GM12878 (cell line): ENCODE measurements at regions not wholly inside any gene's neighbourhood (a gene's known extent, or its start where the extent isn't known, plus 50 kb on each side); places are given as distances from the start of the nearest gene placed in this dataset.

Experiments
- ATAC-seq: fragments of 200-7000 bp; cut with Tn5 transposase; 3 replicates; pipeline ENCODE4 v1.9.1; 2020; ENCODE audit warnings: mild to moderate bottlenecking, moderate library complexity
- BruUV-seq: library from RNA; stranded (reverse); fragments of 400-500 nt; replicated peaks from 2 replicates; lab custom pipeline; 2021; lab: Mats Ljungman, UMichigan
- CTCF ChIA-PET: fragments of 300-600 bp; sonication (Branson Sonifier 250); formaldehyde crosslinking; extraction: SDS; loops from one replicate; lab custom pipeline; 2021; ENCODE audit warnings: inconsistent platforms; lab: Yijun Ruan, JAX
- POLR2A ChIA-PET: fragments of 350-600 bp; formaldehyde crosslinking; extraction: SDS; loops from one replicate; lab custom pipeline; 2021; ENCODE audit warnings: inconsistent platforms; lab: Charles Lee
- RAD21 ChIA-PET: fragments of 300-600 bp; sonication (Branson Sonifier 250); formaldehyde crosslinking; loops from one replicate; lab custom pipeline; 2023; ENCODE audit warnings: antibody characterized with exemption; ENCODE audit not compliant: unreplicated experiment; lab: Charles Lee
- SMC1A ChIA-PET: fragments of 300-600 bp; sonication (Branson Sonifier 250); formaldehyde crosslinking; loops from one replicate; lab custom pipeline; 2023; ENCODE audit not compliant: unreplicated experiment, uncharacterized antibody; lab: Charles Lee
- DNase-seq: peaks from one replicate; pipeline ENCODE4 v3.0.0-alpha.2; 2011; ENCODE audit warnings: low read depth, low spot score
- FAIRE-seq: peaks from 3 replicates; lab custom pipeline; 2011; peaks lifted over from hg19 to GRCh38; lab: Jason Lieb, UNC
- H2AFZ ChIP-seq: 2 replicates; pipeline ENCODE4 v1.6.0; 2011; ENCODE audit warnings: low read depth, low read length, control low read depth; ENCODE audit not compliant: control insufficient read depth
- H3K27ac ChIP-seq: 2 replicates; pipeline ENCODE4 v1.5.1; 2011; ENCODE audit warnings: control low read depth; ENCODE audit not compliant: control insufficient read depth, insufficient read depth
- H3K27me3 ChIP-seq, 2 experiments: replicated peaks in 1 of 2; 2 replicates each; pipeline versions ENCODE4 v1.6.0 to v1.6.1; 2011; ENCODE audit warnings: low read length in 1 of 2; ENCODE audit not compliant: control insufficient read depth in 2 of 2, insufficient read depth in 2 of 2
- H3K36me3 ChIP-seq, 2 experiments: 2 replicates each; pipeline ENCODE4 v1.5.1; 2011; ENCODE audit warnings: low read length in 1 of 2; ENCODE audit not compliant: control insufficient read depth in 2 of 2, insufficient read depth in 2 of 2
- H3K4me1 ChIP-seq: 2 replicates; pipeline ENCODE4 v1.6.1; 2011; ENCODE audit warnings: mild to moderate bottlenecking, low read length, moderate library complexity, mixed read lengths; ENCODE audit not compliant: control insufficient read depth, insufficient read depth
- H3K4me2 ChIP-seq: 2 replicates; pipeline ENCODE4 v1.6.0; 2011; ENCODE audit warnings: control low read depth; ENCODE audit not compliant: control insufficient read depth, insufficient read depth
- H3K4me3 ChIP-seq: fragments of 200-600 bp; sonication (generic); 2 replicates; pipeline ENCODE4 v1.5.1; 2016
- H3K79me2 ChIP-seq: 2 replicates; pipeline ENCODE4 v1.6.0; 2011; ENCODE audit warnings: low read length; ENCODE audit not compliant: control insufficient read depth, insufficient read depth
- H3K9ac ChIP-seq: 2 replicates; pipeline ENCODE4 v1.8.0; 2011; ENCODE audit warnings: low read length, control low read depth, mixed read lengths; ENCODE audit not compliant: control insufficient read depth, insufficient read depth
- H3K9me3 ChIP-seq: replicated peaks from 3 replicates; pipeline ENCODE4 v1.5.1; 2011; ENCODE audit warnings: mild to moderate bottlenecking, low read length; ENCODE audit not compliant: control insufficient read depth, insufficient read depth
- H4K20me1 ChIP-seq: 2 replicates; pipeline ENCODE4 v1.6.0; 2011; ENCODE audit not compliant: control insufficient read depth, insufficient read depth
- ASH2L ChIP-seq: fragments of 300-600, 200-600 bp; sonication (generic); IDR thresholded peaks from 2 replicates; pipeline ENCODE4 v1.6.1; 2017; ENCODE audit warnings: low read depth, mild to moderate bottlenecking, borderline replicate concordance
- NR2C2 ChIP-seq: IDR thresholded peaks from 2 replicates; pipeline ENCODE4 v1.6.1; 2011; ENCODE audit warnings: borderline replicate concordance, low read depth; ENCODE audit not compliant: control insufficient read depth, insufficient read length
- PML ChIP-seq: IDR thresholded peaks from 2 replicates; pipeline ENCODE4 v1.6.1; 2012; ENCODE audit warnings: low read length, inconsistent platforms
- ZNF384 ChIP-seq: IDR thresholded peaks from 2 replicates; pipeline ENCODE4 v1.6.1; 2012; ENCODE audit warnings: low read depth, mild to moderate bottlenecking, low read length, improper control_type of control experiment, borderline replicate concordance
- WGBS: methylation state at CpG from one replicate; pipeline ENCODE4 v1.1.6; 2016; ENCODE audit warnings: low lambda C conversion rate; ENCODE audit not compliant: insufficient replicate concordance, insufficient coverage; ENCODE audit errors: missing lambda C conversion rate; 5-methylcytosine and 5-hydroxymethylcytosine counted together
- in situ Hi-C: fragments of 300-500 bp; cut with MboI; formaldehyde crosslinking; loops from 9 replicates; pipeline ENCODE4 v1.14.3; 2018; ENCODE audit warnings: mixed read lengths
- intact Hi-C: fragments of 100-400 bp; cut with micrococcal nuclease; formaldehyde crosslinking; loops from one replicate; pipeline ENCODE4 v1.14.2; 2022; ENCODE audit not compliant: unreplicated experiment
- TF ChIP-seq, protein P1 (sequence below): fragments of 450-650 bp; IDR thresholded peaks from 2 replicates; pipeline ENCODE4 v1.6.1; 2017; ENCODE audit warnings: mild to moderate bottlenecking, moderate library complexity

DNA sequence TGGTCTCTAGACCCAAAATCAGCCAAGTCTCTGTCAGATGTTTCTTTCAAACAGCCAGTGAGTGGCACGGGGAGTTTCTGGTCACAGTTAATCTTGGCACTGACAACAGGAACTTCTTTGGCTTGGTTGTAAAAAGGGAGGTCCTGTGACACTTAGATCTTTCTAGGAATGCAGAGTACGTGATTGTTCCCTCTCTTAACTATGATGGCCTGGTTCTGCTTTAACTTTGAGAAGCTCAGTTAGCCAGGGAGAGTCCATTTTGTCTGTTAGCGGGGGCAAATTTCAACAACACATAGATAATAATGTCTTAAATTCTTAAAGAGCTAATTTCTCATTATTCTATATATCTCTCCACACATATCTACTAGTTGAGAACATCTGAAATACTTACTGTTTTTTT lies 344.5 kb upstream of the LRRTM4 start:
- Histone ChIP-seq H3K27ac (no peak overlapping the region), H3K4me3 (no peak overlapping the region), H3K9me3 (no peaks in the 10 kb centered on the region), H3K79me2 (no peaks in the 10 kb centered on the region), H2AFZ (no peak overlapping the region), H4K20me1 (no peaks in the 10 kb centered on the region), H3K27me3 (no peaks in the 10 kb centered on the region), H3K4me1 (no peaks in the 10 kb centered on the region), H3K4me2 (no peak overlapping the region), H3K9ac (no peak overlapping the region), H3K36me3 (no peaks in the 10 kb centered on the region)
- ATAC-seq, result no peak
- no peak for FAIRE-seq
- no TSS peak for BruUV-seq
- ChIA-PET POLR2A (no interaction called here), CTCF (no interaction called here), SMC1A (no interaction called here), RAD21 (no interaction called here)
- in situ Hi-C loops (no loop called here), intact Hi-C loops (no loop called here)
- WGBS, result 26% methylated on average over 3 of the region's 3 CpGs
- no peak for DNase-seq
- TF ChIP-seq, protein P1, sequence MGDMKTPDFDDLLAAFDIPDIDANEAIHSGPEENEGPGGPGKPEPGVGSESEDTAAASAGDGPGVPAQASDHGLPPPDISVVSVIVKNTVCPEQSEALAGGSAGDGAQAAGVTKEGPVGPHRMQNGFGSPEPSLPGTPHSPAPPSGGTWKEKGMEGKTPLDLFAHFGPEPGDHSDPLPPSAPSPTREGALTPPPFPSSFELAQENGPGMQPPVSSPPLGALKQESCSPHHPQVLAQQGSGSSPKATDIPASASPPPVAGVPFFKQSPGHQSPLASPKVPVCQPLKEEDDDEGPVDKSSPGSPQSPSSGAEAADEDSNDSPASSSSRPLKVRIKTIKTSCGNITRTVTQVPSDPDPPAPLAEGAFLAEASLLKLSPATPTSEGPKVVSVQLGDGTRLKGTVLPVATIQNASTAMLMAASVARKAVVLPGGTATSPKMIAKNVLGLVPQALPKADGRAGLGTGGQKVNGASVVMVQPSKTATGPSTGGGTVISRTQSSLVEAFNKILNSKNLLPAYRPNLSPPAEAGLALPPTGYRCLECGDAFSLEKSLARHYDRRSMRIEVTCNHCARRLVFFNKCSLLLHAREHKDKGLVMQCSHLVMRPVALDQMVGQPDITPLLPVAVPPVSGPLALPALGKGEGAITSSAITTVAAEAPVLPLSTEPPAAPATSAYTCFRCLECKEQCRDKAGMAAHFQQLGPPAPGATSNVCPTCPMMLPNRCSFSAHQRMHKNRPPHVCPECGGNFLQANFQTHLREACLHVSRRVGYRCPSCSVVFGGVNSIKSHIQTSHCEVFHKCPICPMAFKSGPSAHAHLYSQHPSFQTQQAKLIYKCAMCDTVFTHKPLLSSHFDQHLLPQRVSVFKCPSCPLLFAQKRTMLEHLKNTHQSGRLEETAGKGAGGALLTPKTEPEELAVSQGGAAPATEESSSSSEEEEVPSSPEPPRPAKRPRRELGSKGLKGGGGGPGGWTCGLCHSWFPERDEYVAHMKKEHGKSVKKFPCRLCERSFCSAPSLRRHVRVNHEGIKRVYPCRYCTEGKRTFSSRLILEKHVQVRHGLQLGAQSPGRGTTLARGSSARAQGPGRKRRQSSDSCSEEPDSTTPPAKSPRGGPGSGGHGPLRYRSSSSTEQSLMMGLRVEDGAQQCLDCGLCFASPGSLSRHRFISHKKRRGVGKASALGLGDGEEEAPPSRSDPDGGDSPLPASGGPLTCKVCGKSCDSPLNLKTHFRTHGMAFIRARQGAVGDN, result no peak
- TF ChIP-seq PML (no peak), NR2C2 (no peak), ASH2L (no peak), ZNF384 (no peak)
